ENCODE measurements at regions not wholly inside any gene's neighbourhood (a gene's known extent, or its start where the extent isn't known, plus 50 kb on each side); places are given as distances from the start of the nearest gene placed in this dataset.
A peak's percentile ranks its signal among the peaks of the same experiment; 100 is the strongest.
"Not testable (repeated sequence)": the region's sequence is repeated elsewhere in the genome, so short reads cannot be mapped to it uniquely, and the experiment has no call there.

- not testable (repeated sequence) for DNase-seq (ENCODE audit: low spot score in 2 of 2); H3K36me3 Mint-ChIP-seq; ATAC-seq; H3K9me3 Mint-ChIP-seq; H3K27ac Mint-ChIP-seq
Measured at GRCh38 chr2:111270569-111270968, 149.9 kb downstream of the BCL2L11 start.

DNA sequence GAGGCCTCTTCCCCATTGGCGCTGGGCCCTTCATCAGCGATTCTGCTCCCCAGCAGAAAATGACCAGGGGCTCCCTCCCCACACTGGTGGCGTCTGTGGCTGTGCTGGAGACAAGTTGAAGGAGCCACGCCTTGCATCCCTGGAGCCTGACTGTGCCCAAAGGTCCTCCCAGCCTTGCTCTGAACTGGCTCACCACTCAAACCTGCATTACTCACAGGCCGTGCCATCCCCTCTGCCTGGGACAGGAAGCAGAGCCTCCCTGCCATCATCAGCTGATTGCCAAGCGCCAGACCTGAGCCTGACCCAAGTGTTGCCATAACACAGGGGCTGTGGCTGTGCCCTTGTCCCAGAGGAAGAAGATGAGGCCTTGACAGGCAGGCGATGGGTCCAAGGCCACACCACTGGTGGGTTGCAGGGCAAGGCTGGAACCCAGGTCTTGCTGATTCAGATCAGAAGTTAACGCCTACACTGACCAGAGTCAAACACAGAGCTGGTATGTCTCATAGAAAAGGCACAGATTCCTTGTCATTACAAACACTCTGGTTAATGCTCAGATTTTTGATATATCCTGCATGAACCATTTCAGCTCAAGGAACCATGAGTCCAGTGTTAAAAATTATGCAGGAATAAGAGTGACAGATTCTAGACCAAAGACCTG lies 151.1 kb downstream of the BCL2L11 start:
- not testable (repeated sequence) for H3K9me3 Mint-ChIP-seq; H3K36me3 Mint-ChIP-seq; DNase-seq (ENCODE audit: low spot score in 2 of 2); H3K27ac Mint-ChIP-seq
- peak; percentile 78 to 81 for ATAC-seq

DNA sequence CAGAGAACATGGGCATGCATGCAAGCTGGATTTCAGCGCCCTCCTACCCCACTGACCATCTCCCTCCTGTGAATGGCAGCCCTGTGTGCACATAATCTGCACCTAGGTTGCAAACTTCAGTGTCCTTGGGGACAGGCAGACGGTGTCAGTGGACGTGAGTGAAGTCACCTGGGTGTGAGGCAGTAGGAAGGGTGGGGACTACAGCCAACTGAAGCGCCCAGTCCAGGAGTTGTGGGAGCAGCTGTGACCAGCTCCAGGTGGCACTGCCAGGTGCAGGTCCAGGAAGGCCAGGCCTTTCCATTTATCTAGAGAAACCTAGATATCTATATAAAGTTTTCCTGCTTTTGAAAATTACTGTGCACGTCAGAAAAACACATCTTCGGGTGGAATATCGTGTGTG lies 152.3 kb downstream of the BCL2L11 start:
- not testable (repeated sequence) for ATAC-seq; DNase-seq (ENCODE audit: low spot score in 2 of 2); H3K27ac Mint-ChIP-seq; H3K36me3 Mint-ChIP-seq; H3K9me3 Mint-ChIP-seq

DNA sequence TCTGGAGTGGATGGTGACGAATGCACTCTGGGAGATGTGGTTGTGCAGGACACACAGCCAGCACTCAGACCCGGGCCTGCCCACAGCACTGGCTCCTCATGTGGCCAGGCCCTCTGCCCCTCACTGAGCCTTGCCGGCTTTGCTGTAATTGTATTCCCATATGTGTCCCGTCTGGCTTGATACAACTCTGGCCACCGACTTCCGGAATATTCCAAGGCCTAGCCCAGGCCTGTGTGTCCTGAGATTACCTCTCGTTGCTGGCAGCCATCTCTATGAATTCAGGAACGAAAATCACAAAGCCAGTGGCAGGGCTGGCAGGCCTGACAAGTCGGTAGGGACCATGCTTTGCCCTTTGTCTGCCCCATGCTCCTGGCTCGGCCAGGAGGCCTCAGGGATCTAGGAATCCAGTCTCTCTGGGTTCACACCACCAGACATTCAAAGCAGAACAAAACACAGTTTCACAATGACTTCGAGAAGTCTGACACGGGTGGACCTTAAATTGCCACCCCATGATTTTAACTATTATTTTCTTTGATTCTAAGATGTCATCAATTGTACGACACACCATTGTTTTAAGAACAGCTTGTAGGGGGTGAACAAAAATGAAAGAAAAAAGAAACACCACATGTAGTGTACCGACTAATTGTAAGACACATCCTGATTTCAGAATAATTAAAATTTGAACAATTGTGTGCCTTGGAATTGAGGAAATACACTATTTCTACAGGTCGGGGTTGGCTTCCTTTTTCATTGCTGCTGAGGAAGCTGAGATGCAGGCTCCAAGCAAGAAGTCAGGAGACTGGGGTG lies 154.5 kb downstream of the BCL2L11 start:
- not testable (repeated sequence) for H3K27ac Mint-ChIP-seq; DNase-seq (ENCODE audit: low spot score in 2 of 2); H3K9me3 Mint-ChIP-seq; H3K36me3 Mint-ChIP-seq; ATAC-seq

DNA sequence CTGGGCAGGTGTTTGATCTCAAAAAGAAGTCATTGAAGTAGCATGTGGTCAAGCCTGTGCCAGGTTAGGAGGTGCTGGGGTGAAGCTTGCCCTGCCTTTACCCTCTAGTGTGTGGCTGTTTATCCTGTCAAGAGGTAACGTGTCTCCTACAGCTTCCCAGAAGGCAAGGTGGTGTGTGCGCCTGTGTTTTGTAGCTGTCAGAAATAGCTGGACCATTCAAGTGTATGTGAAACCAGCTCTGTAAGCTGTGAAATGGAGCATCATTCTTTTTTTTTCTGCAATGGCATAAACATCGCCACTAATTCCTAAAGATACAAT lies 155.1 kb downstream of the BCL2L11 start:
- not testable (repeated sequence) for DNase-seq (ENCODE audit: low spot score in 2 of 2); H3K9me3 Mint-ChIP-seq; H3K27ac Mint-ChIP-seq; H3K36me3 Mint-ChIP-seq; ATAC-seq

DNA sequence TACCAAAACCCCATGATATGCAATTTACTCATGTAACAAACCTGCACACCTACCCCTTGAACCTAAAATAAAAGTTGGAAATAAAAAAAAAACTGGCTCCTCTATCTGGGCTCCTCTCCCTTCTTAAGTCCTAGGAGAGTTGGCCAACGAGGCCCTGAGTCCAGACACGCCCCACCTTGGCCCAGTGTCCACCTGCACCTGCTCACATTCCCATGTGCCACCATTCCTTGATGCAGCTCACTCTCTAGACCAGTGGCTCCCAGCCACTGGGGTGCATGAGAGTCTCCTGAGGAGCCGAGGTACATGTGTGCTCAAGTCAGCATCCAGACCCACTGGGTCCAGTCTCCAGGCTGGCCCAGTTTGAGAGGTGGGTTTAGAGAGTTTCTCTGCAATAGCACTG lies 157.4 kb downstream of the BCL2L11 start:
- not testable (repeated sequence) for H3K27ac Mint-ChIP-seq; DNase-seq (ENCODE audit: low spot score in 2 of 2); H3K9me3 Mint-ChIP-seq; H3K36me3 Mint-ChIP-seq; ATAC-seq

- not testable (repeated sequence) for H3K9me3 Mint-ChIP-seq
Measured at GRCh38 chr2:111280709-111281286, 160.1 kb downstream of the BCL2L11 start.

DNA sequence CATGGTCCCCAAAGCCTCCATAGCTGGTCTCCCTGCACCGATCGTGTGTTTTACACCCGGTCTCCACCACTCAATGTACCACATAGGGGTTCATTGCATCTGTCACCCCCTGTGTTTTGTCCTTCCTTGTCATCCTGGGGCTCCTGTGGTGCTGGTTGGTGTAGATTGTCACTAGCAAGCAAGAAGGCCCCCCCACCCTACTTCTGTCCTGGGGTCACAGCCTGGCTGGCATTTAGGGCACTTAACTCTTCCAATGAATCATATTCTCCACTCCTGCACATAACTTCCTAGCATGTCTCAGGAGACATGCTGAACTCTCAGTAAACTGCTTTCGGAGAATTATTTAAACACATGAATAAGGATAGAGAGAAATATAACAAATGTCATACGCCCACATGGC lies 161.4 kb downstream of the BCL2L11 start:
- H3K9me3 Mint-ChIP-seq; H3K27ac Mint-ChIP-seq; H3K36me3 Mint-ChIP-seq; ATAC-seq; DNase-seq (ENCODE audit: low spot score in 2 of 2): not testable (repeated sequence)

More at GRCh38 chr2:111280709-111281286, 160.1 kb downstream of the BCL2L11 start:
- H3K27ac Mint-ChIP-seq; ATAC-seq; H3K36me3 Mint-ChIP-seq; DNase-seq (ENCODE audit: low spot score in 2 of 2): not testable (repeated sequence)

DNA sequence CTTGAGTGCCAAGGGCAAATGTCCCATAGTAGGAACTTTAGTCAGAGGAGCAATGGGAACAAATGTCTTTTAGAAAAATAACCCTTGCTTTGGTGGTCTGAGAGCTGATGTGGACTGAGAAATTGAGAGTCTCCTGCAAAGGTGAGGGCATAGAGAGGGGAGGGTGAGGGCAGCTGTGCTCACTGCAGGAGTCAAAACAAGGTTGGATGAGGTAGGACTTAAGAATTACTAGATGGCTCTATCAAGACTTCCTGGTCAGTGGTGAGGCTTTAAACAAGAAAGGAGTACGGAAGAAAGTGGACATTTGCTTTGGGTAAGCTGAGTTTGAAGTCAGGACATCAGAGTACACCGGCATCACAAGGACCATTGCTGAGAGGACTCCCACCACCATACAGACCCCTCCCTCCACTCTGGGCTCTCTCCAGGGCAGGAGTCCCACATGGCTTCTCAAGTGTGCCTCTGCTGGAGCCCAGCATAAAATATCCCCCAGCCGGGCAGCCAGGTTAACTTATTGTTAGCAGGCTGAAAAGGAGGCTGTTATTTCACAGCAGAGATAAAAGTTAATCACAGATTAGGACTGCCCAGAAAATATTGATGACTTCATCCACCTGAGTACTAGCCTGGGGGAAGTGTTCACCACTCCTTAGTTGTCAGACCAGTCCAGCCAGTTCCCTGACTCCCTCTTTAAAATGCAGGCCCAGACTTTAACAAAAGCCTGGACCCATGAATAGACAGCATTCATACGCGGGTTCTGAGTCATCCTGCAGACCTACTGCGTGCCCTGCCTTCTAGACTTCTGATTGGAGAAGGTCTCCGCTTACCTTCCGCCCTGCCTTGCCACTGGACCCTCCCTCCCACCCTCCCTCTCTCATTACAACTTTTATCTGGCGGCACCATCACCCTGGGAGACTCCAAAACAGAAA lies 167.2 kb downstream of the BCL2L11 start:
- not testable (repeated sequence) for H3K36me3 Mint-ChIP-seq; DNase-seq (ENCODE audit: low spot score in 2 of 2); H3K9me3 Mint-ChIP-seq; H3K27ac Mint-ChIP-seq; ATAC-seq

DNA sequence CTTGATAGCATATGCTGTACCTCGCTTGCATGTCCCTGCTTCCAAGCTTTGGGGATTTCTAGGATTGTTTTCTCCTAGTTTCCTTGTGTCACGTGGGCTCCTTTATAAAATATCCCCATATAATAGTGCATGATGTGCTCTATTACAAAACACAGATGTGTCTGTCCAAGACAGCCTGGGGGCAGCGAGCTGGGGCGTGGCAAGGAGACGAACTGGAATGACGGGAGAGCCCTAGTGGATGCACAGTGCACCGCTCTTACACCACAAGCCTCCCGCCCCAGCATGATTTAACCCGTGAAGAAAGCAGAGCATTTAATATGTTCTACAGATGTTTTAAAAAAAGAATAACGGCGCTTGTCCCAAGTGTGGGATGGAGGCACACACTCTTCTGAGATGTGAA lies 169.7 kb downstream of the BCL2L11 start:
- H3K36me3 Mint-ChIP-seq; H3K9me3 Mint-ChIP-seq; ATAC-seq; DNase-seq (ENCODE audit: low spot score in 2 of 2); H3K27ac Mint-ChIP-seq: not testable (repeated sequence)

- ATAC-seq, result peak; percentile 34 to 54
- not testable (repeated sequence) for H3K36me3 Mint-ChIP-seq; H3K27ac Mint-ChIP-seq; DNase-seq (ENCODE audit: low spot score in 2 of 2); H3K9me3 Mint-ChIP-seq
Measured at GRCh38 chr2:111291566-111291965, 170.9 kb downstream of the BCL2L11 start.

DNA sequence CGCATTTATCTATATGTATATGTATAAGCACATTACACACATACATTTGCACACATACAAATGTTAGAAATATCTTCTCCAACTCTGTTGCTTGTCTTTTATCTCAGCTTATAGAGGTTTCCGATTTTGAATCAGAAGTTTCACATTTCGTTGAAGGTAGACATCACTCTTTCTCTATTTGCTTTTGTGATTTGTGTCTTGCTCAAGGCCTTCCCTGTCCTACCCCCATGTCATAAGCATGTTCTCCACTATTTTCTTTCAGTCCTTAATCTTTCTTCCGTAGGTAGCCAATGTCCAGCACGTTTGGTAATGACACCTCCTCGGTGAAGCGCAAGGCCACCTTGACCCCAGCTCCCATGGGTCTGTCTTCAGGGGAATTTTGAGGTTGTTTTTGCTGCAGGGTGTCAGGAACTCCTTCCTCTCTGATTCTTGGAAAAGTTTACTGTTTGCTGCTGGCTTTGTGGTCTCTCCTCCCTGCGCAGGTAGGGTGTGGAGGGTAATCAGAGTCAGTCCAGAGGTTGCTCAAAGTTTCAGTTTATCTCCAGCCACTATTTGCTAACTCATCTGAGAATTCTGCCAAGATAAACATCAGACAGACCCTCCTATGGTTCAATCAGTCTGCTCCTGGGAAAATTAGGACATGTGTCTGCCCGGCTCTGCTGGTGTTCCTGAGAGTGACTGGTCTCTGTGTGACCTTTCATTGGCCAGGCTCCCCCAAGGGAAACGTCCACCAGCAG lies 171.7 kb downstream of the BCL2L11 start:
- DNase-seq (ENCODE audit: low spot score in 2 of 2); H3K36me3 Mint-ChIP-seq; H3K9me3 Mint-ChIP-seq; H3K27ac Mint-ChIP-seq: not testable (repeated sequence)
- peak; percentile 67 to 88 for ATAC-seq

- DNase-seq (ENCODE audit: low spot score in 2 of 2); H3K9me3 Mint-ChIP-seq; ATAC-seq; H3K27ac Mint-ChIP-seq; H3K36me3 Mint-ChIP-seq: not testable (repeated sequence)
Measured at GRCh38 chr2:111294699-111295098, 174.0 kb downstream of the BCL2L11 start.

- ATAC-seq; H3K36me3 Mint-ChIP-seq; H3K27ac Mint-ChIP-seq; DNase-seq (ENCODE audit: low spot score in 2 of 2); H3K9me3 Mint-ChIP-seq: not testable (repeated sequence)
Measured at GRCh38 chr2:111296122-111296804, 175.5 kb downstream of the BCL2L11 start.

- H3K9me3 Mint-ChIP-seq; DNase-seq (ENCODE audit: low spot score in 2 of 2); H3K36me3 Mint-ChIP-seq; H3K27ac Mint-ChIP-seq; ATAC-seq: not testable (repeated sequence)
Measured at GRCh38 chr2:111297128-111297527, 176.4 kb downstream of the BCL2L11 start.

DNA sequence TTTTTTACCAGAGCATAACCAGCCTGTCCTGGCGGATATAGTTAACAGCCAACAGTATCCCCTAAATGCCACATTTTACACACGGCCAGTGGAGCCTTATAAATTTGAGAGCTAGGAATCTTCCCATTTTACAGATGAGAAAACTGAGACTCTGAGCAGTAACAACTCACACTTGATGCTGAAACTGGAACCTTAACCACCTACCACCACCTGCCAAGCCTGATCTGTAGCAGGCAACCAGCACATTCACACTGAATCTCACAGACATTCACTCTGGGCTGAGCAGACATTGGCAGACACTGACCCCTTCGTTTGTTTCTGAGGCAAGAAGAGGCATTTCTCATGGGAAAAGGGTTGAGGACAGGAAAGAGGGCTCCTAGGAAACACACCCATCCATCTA lies 178.2 kb downstream of the BCL2L11 start:
- not testable (repeated sequence) for ATAC-seq

More for the DNA sequence above, 178.2 kb downstream of the BCL2L11 start:
- not testable (repeated sequence) for DNase-seq (ENCODE audit: low spot score in 2 of 2); H3K27ac Mint-ChIP-seq; H3K9me3 Mint-ChIP-seq; H3K36me3 Mint-ChIP-seq
